HEK293 (cell line): ENCODE measurements at regions not wholly inside any gene's neighbourhood (a gene's known extent, or its start where the extent isn't known, plus 50 kb on each side); places are given as distances from the start of the nearest gene placed in this dataset.
A peak's percentile ranks its signal among the peaks of the same experiment; 100 is the strongest.

Experiments used
- CTCF ChIA-PET: fragments of 350-600 bp; formaldehyde crosslinking; extraction: SDS; loops from one replicate; lab custom pipeline; 2021; ENCODE audit warnings: antibody characterized with exemption; lab: Yijun Ruan, JAX
- POLR2A ChIA-PET: fragments of 300-600 bp; formaldehyde crosslinking; extraction: SDS; loops from one replicate; lab custom pipeline; 2020; ENCODE audit warnings: antibody characterized with exemption, inconsistent platforms; lab: Yijun Ruan, JAX
- H3K27ac ChIP-seq: fragments of 200-500 bp; sonication (Bioruptor generic); 2 replicates; pipeline ENCODE4 v1.5.1; 2014; ENCODE audit warnings: low read depth, low read length, control low read depth, inconsistent platforms; ENCODE audit errors: extremely low read depth
- H3K36me3 ChIP-seq, 2 experiments: fragments of 200-500 bp in 1 of 2; sonication (Bioruptor generic) in 1 of 2; 1 replicate in 1 of 2; 2 replicates in 1 of 2; pipeline ENCODE4 v1.5.1; 2014 to 2017; ENCODE audit warnings: inconsistent platforms in 2 of 2, low read length in 2 of 2; ENCODE audit not compliant: control insufficient read depth in 2 of 2, insufficient read depth in 1 of 2
- H3K4me1 ChIP-seq: fragments of 200-500 bp; sonication (Bioruptor generic); 2 replicates; pipeline ENCODE4 v1.5.1; 2014; ENCODE audit warnings: mild to moderate bottlenecking, low read length, inconsistent platforms; ENCODE audit not compliant: control insufficient read depth, insufficient read depth
- H3K4me3 ChIP-seq: 2 replicates; pipeline ENCODE4 v1.5.1; 2011; ENCODE audit warnings: low read depth, mild to moderate bottlenecking, control low read depth, low read length, moderate library complexity
- H3K9me3 ChIP-seq: fragments of 200-500 bp; sonication (Bioruptor generic); 2 replicates; pipeline ENCODE4 v1.5.1; 2014; ENCODE audit warnings: low read depth, low read length, inconsistent platforms; ENCODE audit not compliant: control insufficient read depth, insufficient read depth
- GLIS1 ChIP-seq: fragments of 450-650 bp; formaldehyde crosslinking; IDR thresholded peaks from 2 replicates; pipeline ENCODE4 v1.5.1; 2016; ENCODE audit warnings: missing biosample characterization, missing genetic modification characterization
- GLIS2 ChIP-seq: fragments of 450-650 bp; formaldehyde crosslinking; IDR thresholded peaks from 2 replicates; pipeline ENCODE4 v1.5.1; 2016; ENCODE audit warnings: missing biosample characterization, missing genetic modification characterization
- INSM2 ChIP-seq: fragments of 450-650 bp; formaldehyde crosslinking; IDR thresholded peaks from 2 replicates; pipeline ENCODE4 v1.5.1; 2016; ENCODE audit warnings: missing biosample characterization, missing genetic modification characterization
- OSR2 ChIP-seq: fragments of 450-650 bp; formaldehyde crosslinking; IDR thresholded peaks from 2 replicates; pipeline ENCODE4 v1.5.1; 2016; ENCODE audit warnings: missing biosample characterization, missing genetic modification characterization
- PRDM2 ChIP-seq: fragments of 450-650 bp; formaldehyde crosslinking; IDR thresholded peaks from 2 replicates; pipeline ENCODE4 v1.5.1; 2016; ENCODE audit warnings: missing biosample characterization, missing genetic modification characterization, borderline replicate concordance
- ZBTB48 ChIP-seq: fragments of 450-650 bp; formaldehyde crosslinking; IDR thresholded peaks from 2 replicates; pipeline ENCODE4 v1.5.1; 2016; ENCODE audit warnings: missing biosample characterization, missing genetic modification characterization
- ZIC2 ChIP-seq: fragments of 450-650 bp; formaldehyde crosslinking; IDR thresholded peaks from 2 replicates; pipeline ENCODE4 v1.5.1; 2016; ENCODE audit warnings: missing biosample characterization, missing genetic modification characterization
- ZNF138 ChIP-seq: fragments of 450-650 bp; formaldehyde crosslinking; IDR thresholded peaks from 2 replicates; pipeline ENCODE4 v1.5.1; 2016; ENCODE audit warnings: missing biosample characterization, missing genetic modification characterization, borderline replicate concordance
- ZNF140 ChIP-seq: fragments of 450-650 bp; formaldehyde crosslinking; IDR thresholded peaks from 2 replicates; pipeline ENCODE4 v1.5.1; 2016; ENCODE audit warnings: missing biosample characterization, missing genetic modification characterization
- ZNF19 ChIP-seq: fragments of 450-650 bp; formaldehyde crosslinking; IDR thresholded peaks from 2 replicates; pipeline ENCODE4; 2016; ENCODE audit warnings: missing biosample characterization, missing genetic modification characterization, low read depth
- ZNF354C ChIP-seq: fragments of 450-650 bp; formaldehyde crosslinking; IDR thresholded peaks from 2 replicates; pipeline ENCODE4 v1.5.1; 2016; ENCODE audit warnings: missing biosample characterization, missing genetic modification characterization, low read depth, borderline replicate concordance
- ZNF423 ChIP-seq: fragments of 450-650 bp; formaldehyde crosslinking; IDR thresholded peaks from 2 replicates; pipeline ENCODE4 v1.5.1; 2016; ENCODE audit warnings: missing biosample characterization, missing genetic modification characterization
- ZNF501 ChIP-seq: fragments of 450-650 bp; formaldehyde crosslinking; IDR thresholded peaks from 2 replicates; pipeline ENCODE4 v1.5.1; 2016; ENCODE audit warnings: missing biosample characterization, missing genetic modification characterization
- ZNF514 ChIP-seq: fragments of 450-650 bp; formaldehyde crosslinking; IDR thresholded peaks from 2 replicates; pipeline ENCODE4 v1.5.1; 2016; ENCODE audit warnings: missing biosample characterization, missing genetic modification characterization
- ZNF549 ChIP-seq: fragments of 450-650 bp; IDR thresholded peaks from 2 replicates; pipeline ENCODE4 v1.5.1; 2018; ENCODE audit warnings: missing biosample characterization, missing genetic modification characterization, mild to moderate bottlenecking, inconsistent platforms, moderate library complexity
- ZNF623 ChIP-seq: fragments of 450-650 bp; formaldehyde crosslinking; IDR thresholded peaks from 2 replicates; pipeline ENCODE4 v1.5.1; 2016; ENCODE audit warnings: missing biosample characterization, missing genetic modification characterization
- ZNF658 ChIP-seq: fragments of 450-650 bp; formaldehyde crosslinking; IDR thresholded peaks from 2 replicates; pipeline ENCODE4; 2016; ENCODE audit warnings: missing biosample characterization, missing genetic modification characterization
- TF ChIP-seq, protein P1 (sequence below): fragments of 450-650 bp; formaldehyde crosslinking; IDR thresholded peaks from 2 replicates; pipeline ENCODE4 v1.5.1; 2016; ENCODE audit warnings: missing biosample characterization, missing genetic modification characterization
- TF ChIP-seq, protein P2 (sequence below): fragments of 450-650 bp; formaldehyde crosslinking; IDR thresholded peaks from 2 replicates; pipeline ENCODE4 v1.5.1; 2016; ENCODE audit warnings: missing biosample characterization, missing genetic modification characterization

- no peaks in the 10 kb centered on the region for H3K9me3 ChIP-seq
- TF ChIP-seq ZNF623 (tag by site-specific recombination) (peak; percentile 88), ZNF423 (no peak)
- CTCF ChIA-PET, result interaction anchor here (1.1 kb wide), 1 partner anchor 22 kb away, joined by 3 read pairs; no protein-coding TSS in a partner anchor
- POLR2A ChIA-PET, result no interaction called here
- H3K4me1 ChIP-seq, result no peaks in the 10 kb centered on the region
- no peaks in the 10 kb centered on the region for H3K36me3 ChIP-seq
- no peak overlapping the region for H3K27ac ChIP-seq
- H3K4me3 ChIP-seq, result no peak overlapping the region
These were observed 107.3 kb upstream of the ALDH1B1 start for GRCh38 chr9:38285236-38285635.

DNA sequence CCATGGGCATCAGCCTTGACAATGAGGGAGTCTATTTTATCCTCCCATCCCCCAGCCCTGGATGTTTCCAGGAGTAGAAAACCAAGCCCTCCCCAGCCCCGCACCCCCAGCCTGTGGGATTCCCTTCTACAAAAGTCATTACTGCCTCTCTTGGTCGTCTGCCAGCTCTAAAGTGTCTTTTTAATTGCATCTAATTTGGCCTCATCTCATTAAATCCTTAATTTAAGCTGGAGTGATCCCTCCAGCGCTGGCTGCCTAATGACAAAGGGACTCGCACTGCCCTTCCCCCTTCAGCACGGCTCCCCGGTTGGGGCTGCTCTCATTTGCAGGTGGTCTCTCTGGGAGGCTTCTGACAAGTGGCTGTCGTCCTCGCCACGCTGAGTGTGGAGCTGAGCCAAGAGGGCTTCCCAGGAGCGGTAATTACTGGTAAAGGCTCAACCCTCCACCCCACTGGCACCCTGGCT lies 107.9 kb upstream of the ALDH1B1 start:
- CTCF ChIA-PET, result interaction anchor here (1.0 to 1.1 kb wide), 2 partner anchors 21 to 108 kb away, joined by 3 read pairs; partner anchors contain the start of gene ALDH1B1
- TF ChIP-seq INSM2 (tag by site-specific recombination), result no peak
- TF ChIP-seq GLIS2 (tag by site-specific recombination), result no peak
- no peak for TF ChIP-seq ZNF19 (tag by site-specific recombination)
- TF ChIP-seq ZNF501 (tag by site-specific recombination), result no peak
- TF ChIP-seq ZNF354C (tag by site-specific recombination), result no peak
- TF ChIP-seq ZIC2 (tag by site-specific recombination), result peak; percentile 90
- no peak for TF ChIP-seq ZNF138 (tag by site-specific recombination)
- no peak for TF ChIP-seq ZNF140
- TF ChIP-seq ZBTB48 (tag by site-specific recombination), result no peak
- no peak for TF ChIP-seq PRDM2 (tag by site-specific recombination)
- TF ChIP-seq GLIS1 (tag by site-specific recombination), result peak; percentile 91
- TF ChIP-seq, protein P1, sequence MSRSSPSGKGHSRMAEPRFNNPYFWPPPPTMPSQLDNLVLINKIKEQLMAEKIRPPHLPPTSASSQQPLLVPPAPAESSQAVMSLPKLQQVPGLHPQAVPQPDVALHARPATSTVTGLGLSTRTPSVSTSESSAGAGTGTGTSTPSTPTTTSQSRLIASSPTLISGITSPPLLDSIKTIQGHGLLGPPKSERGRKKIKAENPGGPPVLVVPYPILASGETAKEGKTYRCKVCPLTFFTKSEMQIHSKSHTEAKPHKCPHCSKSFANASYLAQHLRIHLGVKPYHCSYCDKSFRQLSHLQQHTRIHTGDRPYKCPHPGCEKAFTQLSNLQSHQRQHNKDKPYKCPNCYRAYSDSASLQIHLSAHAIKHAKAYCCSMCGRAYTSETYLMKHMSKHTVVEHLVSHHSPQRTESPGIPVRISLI (tag by site-specific recombination), result no peak
- TF ChIP-seq ZNF658 (tag by site-specific recombination), result no peak
- no peak for TF ChIP-seq ZNF514 (tag by site-specific recombination)
- TF ChIP-seq, protein P2, sequence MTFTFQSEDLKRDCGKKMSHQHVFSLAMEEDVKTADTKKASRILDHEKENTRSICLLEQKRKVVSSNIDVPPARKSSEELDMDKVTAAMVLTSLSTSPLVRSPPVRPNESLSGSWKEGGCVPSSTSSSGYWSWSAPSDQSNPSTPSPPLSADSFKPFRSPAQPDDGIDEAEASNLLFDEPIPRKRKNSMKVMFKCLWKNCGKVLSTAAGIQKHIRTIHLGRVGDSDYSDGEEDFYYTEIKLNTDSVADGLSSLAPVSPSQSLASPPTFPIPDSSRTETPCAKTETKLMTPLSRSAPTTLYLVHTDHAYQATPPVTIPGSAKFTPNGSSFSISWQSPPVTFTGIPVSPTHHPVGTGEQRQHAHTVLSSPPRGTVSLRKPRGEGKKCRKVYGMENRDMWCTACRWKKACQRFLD (tag by site-specific recombination), result no peak
- TF ChIP-seq OSR2 (tag by site-specific recombination), result no peak
- no peak for TF ChIP-seq ZNF549 (tag by site-specific recombination)

More for the DNA sequence above, 107.9 kb upstream of the ALDH1B1 start:
- Histone ChIP-seq H3K9me3 (no peaks in the 10 kb centered on the region), H3K4me3 (no peak overlapping the region), H3K4me1 (no peaks in the 10 kb centered on the region), H3K36me3 (no peaks in the 10 kb centered on the region), H3K27ac (no peak overlapping the region)
- POLR2A ChIA-PET, result no interaction called here
